GM19023 (cell line): ENCODE measurements at regions not wholly inside any gene's neighbourhood (a gene's known extent, or its start where the extent isn't known, plus 50 kb on each side); places are given as distances from the start of the nearest gene placed in this dataset.

ENCODE experiments used
- ATAC-seq: cut with Tn5 transposase; IDR thresholded peaks from one replicate; pipeline ENCODE4 v1.9.1; 2021; ENCODE audit warnings: mild to moderate bottlenecking, moderate library complexity; ENCODE audit not compliant: unreplicated experiment

GRCh38 chr2:122366427-122366826, 611.0 kb downstream of the TSN start:
- no peak for ATAC-seq

- no peak for ATAC-seq
These were observed 611.7 kb downstream of the TSN start for GRCh38 chr2:122366969-122367645.

GRCh38 chr2:122367646-122368010, 612.2 kb downstream of the TSN start:
- no peak for ATAC-seq

- no peak for ATAC-seq
These were observed 613.3 kb downstream of the TSN start for GRCh38 chr2:122368576-122369243.

- ATAC-seq = no peak
These were observed 623.1 kb downstream of the TSN start for GRCh38 chr2:122378521-122378920.

- no peak for ATAC-seq
These were observed 629.4 kb downstream of the TSN start for GRCh38 chr2:122384768-122385333.

GRCh38 chr2:122388208-122388607, 632.8 kb downstream of the TSN start:
- no peak for ATAC-seq

GRCh38 chr2:122389694-122390093, 634.2 kb downstream of the TSN start:
- ATAC-seq = no peak

- no peak for ATAC-seq
These were observed 635.0 kb downstream of the TSN start for GRCh38 chr2:122390406-122390805.

GRCh38 chr2:122391726-122392125, 636.3 kb downstream of the TSN start:
- ATAC-seq = no peak

GRCh38 chr2:122395687-122396086, 640.2 kb downstream of the TSN start:
- ATAC-seq = no peak

GRCh38 chr2:122411231-122411630, 655.8 kb downstream of the TSN start:
- ATAC-seq = no peak

GRCh38 chr2:122412360-122412759, 656.9 kb downstream of the TSN start:
- no peak for ATAC-seq

GRCh38 chr2:122414902-122415301, 659.5 kb downstream of the TSN start:
- no peak for ATAC-seq

- no peak for ATAC-seq
These were observed 661.7 kb downstream of the TSN start for GRCh38 chr2:122417114-122417513.

- no peak for ATAC-seq
These were observed 666.3 kb downstream of the TSN start for GRCh38 chr2:122421775-122422174.

- no peak for ATAC-seq
These were observed 667.0 kb downstream of the TSN start for GRCh38 chr2:122422384-122422991.

- no peak for ATAC-seq
These were observed 668.5 kb downstream of the TSN start for GRCh38 chr2:122423934-122424333.

- no peak for ATAC-seq
These were observed 677.8 kb downstream of the TSN start for GRCh38 chr2:122433123-122433754.

GRCh38 chr2:122445003-122445402, 689.6 kb downstream of the TSN start:
- ATAC-seq = no peak

GRCh38 chr2:122446761-122447160, 691.3 kb downstream of the TSN start:
- no peak for ATAC-seq

- no peak for ATAC-seq
These were observed 691.8 kb downstream of the TSN start for GRCh38 chr2:122447237-122447636.
